ENCODE measurements at regions not wholly inside any gene's neighbourhood (a gene's known extent, or its start where the extent isn't known, plus 50 kb on each side); places are given as distances from the start of the nearest gene placed in this dataset.

DNA sequence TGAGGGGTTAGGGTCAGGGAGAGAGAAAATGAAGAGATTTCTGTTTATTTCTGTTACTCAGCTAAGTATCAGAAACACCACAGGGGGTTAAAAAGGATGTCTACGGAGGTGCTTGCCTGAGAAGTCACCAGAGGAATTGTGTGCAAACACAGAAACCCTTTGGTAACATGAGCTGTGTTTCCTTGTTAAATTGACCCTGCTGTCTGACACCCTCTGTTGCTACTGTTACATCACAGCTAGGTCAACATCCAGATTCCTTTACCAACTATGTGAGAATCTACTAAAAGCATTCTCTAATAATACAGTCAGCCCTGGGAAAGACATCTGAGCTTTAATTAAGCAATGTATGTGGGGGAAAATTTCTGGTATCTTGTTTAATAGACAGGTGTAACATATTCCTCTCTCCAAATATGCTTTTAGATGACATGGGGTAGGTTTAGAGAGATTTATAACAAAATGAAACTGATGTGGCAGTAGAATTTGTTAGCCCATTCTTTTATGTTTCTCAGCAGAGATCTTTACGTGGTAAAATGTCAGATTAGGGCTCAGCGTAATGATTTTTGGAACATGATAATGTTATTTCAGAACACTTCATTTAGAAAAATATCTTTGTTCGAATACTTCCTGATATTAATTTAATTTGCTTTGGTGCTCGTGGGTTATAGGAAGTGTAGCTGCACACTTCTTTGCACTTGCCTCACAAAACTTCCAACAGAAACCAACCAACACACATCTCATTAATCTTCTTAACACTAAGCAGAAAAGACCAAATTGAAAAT is 168.0 kb upstream of the AHR start:
- TF ChIP-seq CTCF (optimal IDR thresholded peaks at IDR 0.05 in 1 of 3, IDR thresholded peaks at IDR 0.05 in 1 of 3, conservative IDR thresholded peaks at IDR 0.05 in 1 of 3; ENCODE audit: extremely low read depth in 1 of 3, insufficient read depth in 2 of 3, low read length in 3 of 3) (no peak), EZH2 (IDR thresholded peaks at IDR 0.05; ENCODE audit: low read length) (no peak)

Measured in keratinocyte (primary cell).